ENCODE measurements at regions not wholly inside any gene's neighbourhood (a gene's known extent, or its start where the extent isn't known, plus 50 kb on each side); places are given as distances from the start of the nearest gene placed in this dataset.

GRCh38 chr6:74504941-74505340, 700.9 kb downstream of the COL12A1 start:
- no peaks in the 10 kb centered on the region for H3K4me1 ChIP-seq (ENCODE audit: insufficient read depth, low read length)
- no peak overlapping the region for H3K27ac ChIP-seq (ENCODE audit: extremely low read length, insufficient read depth, low read length)
- H3K4me3 ChIP-seq (replicated peaks in 1 of 3; ENCODE audit: insufficient read depth in 1 of 3, low read depth in 2 of 3, low read length in 3 of 3) = no peak overlapping the region
- no peak overlapping the region for H3K9ac ChIP-seq (ENCODE audit: insufficient read depth, low read depth, low read length)
- whole genome bisulfite sequencing (ENCODE audit: low lambda C conversion rate) = 1% methylated on average over 3 of the region's 3 CpGs
- BruUV-seq (replicated peaks) = no TSS peak
- H3K36me3 ChIP-seq (replicated peaks in 1 of 2; ENCODE audit: control insufficient read depth in 1 of 2, insufficient read depth in 2 of 2, low read length in 2 of 2) = no peaks in the 10 kb centered on the region
- no peak for ATAC-seq
- in situ Hi-C loops (cut with HindIII; ENCODE audit: extremely low pct_ligation_motif_present, low pct_unique_long_range_greater_than_20kb) (no loop called here), intact Hi-C loops (cut with micrococcal nuclease; ENCODE audit: unreplicated experiment) (no loop called here)
- no peak for FAIRE-seq
- ChIA-PET CTCF (ENCODE audit: low intra/inter-chr PET ratio, low total read pairs) (no interaction called here), POLR2A (no interaction called here)
- peaks cover 26% of the 10 kb centered on the region for H3K9me3 ChIP-seq (ENCODE audit: low read length)
- H2AFZ ChIP-seq (ENCODE audit: low read length) = no peak overlapping the region
- H3K4me2 ChIP-seq (ENCODE audit: low read depth, low read length) = no peak overlapping the region
- H3K27me3 ChIP-seq (ENCODE audit: control insufficient read depth in 1 of 2, insufficient read depth in 2 of 2, low read length in 2 of 2) = no peaks in the 10 kb centered on the region
- no peak for DNase-seq (ENCODE audit: low spot score)
- TF ChIP-seq SATB2 (CRISPR knock-in tag; IDR thresholded peaks at IDR 0.05) (no peak), GABPB1 (CRISPR knock-in tag; IDR thresholded peaks at IDR 0.05) (no peak), XBP1 (CRISPR knock-in tag; IDR thresholded peaks at IDR 0.05) (no peak), MAZ (IDR thresholded peaks at IDR 0.05; ENCODE audit: borderline replicate concordance, low read depth, low read length) (no peak), MAZ (CRISPR knock-in tag; IDR thresholded peaks at IDR 0.05; ENCODE audit: low read depth) (no peak)
- no peaks in the 10 kb centered on the region for H3K79me2 ChIP-seq (ENCODE audit: insufficient read depth, low read length)
- H4K20me1 ChIP-seq (ENCODE audit: insufficient read depth, low read length) = no peaks in the 10 kb centered on the region

- no peaks in the 10 kb centered on the region for H3K27me3 ChIP-seq (ENCODE audit: control insufficient read depth in 1 of 2, insufficient read depth in 2 of 2, low read length in 2 of 2)
- no peaks in the 10 kb centered on the region for H3K9me3 ChIP-seq (ENCODE audit: low read length)
- CTCF ChIA-PET (ENCODE audit: low intra/inter-chr PET ratio, low total read pairs) = no interaction called here
- no peak overlapping the region for H3K9ac ChIP-seq (ENCODE audit: insufficient read depth, low read depth, low read length)
- POLR2A ChIA-PET = no interaction called here
- no peak for ATAC-seq
- H4K20me1 ChIP-seq (ENCODE audit: insufficient read depth, low read length) = no peaks in the 10 kb centered on the region
- no peak for FAIRE-seq
- in situ Hi-C loops (cut with HindIII; ENCODE audit: extremely low pct_ligation_motif_present, low pct_unique_long_range_greater_than_20kb) (no loop called here), intact Hi-C loops (cut with micrococcal nuclease; ENCODE audit: unreplicated experiment) (no loop called here)
- no peaks in the 10 kb centered on the region for H3K4me1 ChIP-seq (ENCODE audit: insufficient read depth, low read length)
- no peaks in the 10 kb centered on the region for H3K79me2 ChIP-seq (ENCODE audit: insufficient read depth, low read length)
- BruUV-seq (replicated peaks) = no TSS peak
- H3K4me2 ChIP-seq (ENCODE audit: low read depth, low read length) = no peak overlapping the region
- H3K36me3 ChIP-seq (replicated peaks in 1 of 2; ENCODE audit: control insufficient read depth in 1 of 2, insufficient read depth in 2 of 2, low read length in 2 of 2) = no peaks in the 10 kb centered on the region
- no peak overlapping the region for H3K4me3 ChIP-seq (replicated peaks in 1 of 3; ENCODE audit: insufficient read depth in 1 of 3, low read depth in 2 of 3, low read length in 3 of 3)
- no peak for DNase-seq (ENCODE audit: low spot score)
- TF ChIP-seq HES4 (CRISPR knock-in tag; IDR thresholded peaks at IDR 0.05; ENCODE audit: borderline replicate concordance) = no peak
- TF ChIP-seq NFRKB (IDR thresholded peaks at IDR 0.05) = no peak
- TF ChIP-seq, protein P1, sequence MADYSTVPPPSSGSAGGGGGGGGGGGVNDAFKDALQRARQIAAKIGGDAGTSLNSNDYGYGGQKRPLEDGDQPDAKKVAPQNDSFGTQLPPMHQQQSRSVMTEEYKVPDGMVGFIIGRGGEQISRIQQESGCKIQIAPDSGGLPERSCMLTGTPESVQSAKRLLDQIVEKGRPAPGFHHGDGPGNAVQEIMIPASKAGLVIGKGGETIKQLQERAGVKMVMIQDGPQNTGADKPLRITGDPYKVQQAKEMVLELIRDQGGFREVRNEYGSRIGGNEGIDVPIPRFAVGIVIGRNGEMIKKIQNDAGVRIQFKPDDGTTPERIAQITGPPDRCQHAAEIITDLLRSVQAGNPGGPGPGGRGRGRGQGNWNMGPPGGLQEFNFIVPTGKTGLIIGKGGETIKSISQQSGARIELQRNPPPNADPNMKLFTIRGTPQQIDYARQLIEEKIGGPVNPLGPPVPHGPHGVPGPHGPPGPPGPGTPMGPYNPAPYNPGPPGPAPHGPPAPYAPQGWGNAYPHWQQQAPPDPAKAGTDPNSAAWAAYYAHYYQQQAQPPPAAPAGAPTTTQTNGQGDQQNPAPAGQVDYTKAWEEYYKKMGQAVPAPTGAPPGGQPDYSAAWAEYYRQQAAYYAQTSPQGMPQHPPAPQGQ (CRISPR knock-in tag; IDR thresholded peaks at IDR 0.05; ENCODE audit: borderline replicate concordance) = no peak
- no peak for TF ChIP-seq MED8 (CRISPR knock-in tag; IDR thresholded peaks at IDR 0.05; ENCODE audit: insufficient replicate concordance)
- no peak for TF ChIP-seq ZMYM3 (CRISPR knock-in tag; IDR thresholded peaks at IDR 0.05)
- TF ChIP-seq FLYWCH1 (CRISPR knock-in tag; IDR thresholded peaks at IDR 0.05) = no peak
- no peak for TF ChIP-seq NFIC (IDR thresholded peaks at IDR 0.05; ENCODE audit: low read length)
- no peak for TF ChIP-seq ZNF790 (CRISPR knock-in tag; IDR thresholded peaks at IDR 0.05; ENCODE audit: borderline replicate concordance)
- no peak overlapping the region for H2AFZ ChIP-seq (ENCODE audit: low read length)
- no peak overlapping the region for H3K27ac ChIP-seq (ENCODE audit: extremely low read length, insufficient read depth, low read length)
- WGBS (ENCODE audit: low lambda C conversion rate) = 4% methylated on average over 1 of the region's 1 CpG
Observed at GRCh38 chr6:74492587-74492986, 713.3 kb downstream of the COL12A1 start.

Measured in HepG2 (cell line).